GM23338 (cell line): ENCODE measurements at regions not wholly inside any gene's neighbourhood (a gene's known extent, or its start where the extent isn't known, plus 50 kb on each side); places are given as distances from the start of the nearest gene placed in this dataset.

Experiments used
- ATAC-seq: fragments of 200-7000 bp; cut with Tn5 transposase; 3 replicates; pipeline ENCODE4 v1.9.1; 2020
- DNase-seq: peaks from one replicate; pipeline ENCODE4 v3.0.0-alpha.2; 2015; ENCODE audit warnings: low spot score
- H2AFZ ChIP-seq: fragments of 200-600 bp; sonication (generic); 2 replicates; pipeline ENCODE4 v1.8.0; 2016; ENCODE audit warnings: antibody characterized with exemption, mild to moderate bottlenecking, moderate library complexity
- H3F3A ChIP-seq: fragments of 200-600 bp; sonication (generic); replicated peaks from 2 replicates; pipeline ENCODE4 v1.8.0; 2017; ENCODE audit warnings: antibody characterized with exemption, mixed run types, low read depth
- H3K27ac ChIP-seq: fragments of 200-600 bp; sonication (generic); 2 replicates; pipeline ENCODE4 v1.6.1; 2016; ENCODE audit warnings: low read depth
- H3K27me3 ChIP-seq: fragments of 200-600 bp; sonication (generic); 2 replicates; pipeline ENCODE4 v1.8.0; 2016; ENCODE audit warnings: mild to moderate bottlenecking, mixed run types, moderate library complexity; ENCODE audit not compliant: insufficient read depth
- H3K36me3 ChIP-seq: fragments of 200-600 bp; sonication (generic); 2 replicates; pipeline ENCODE4 v1.8.0; 2016; ENCODE audit warnings: mild to moderate bottlenecking; ENCODE audit not compliant: insufficient read depth
- H3K4me1 ChIP-seq: fragments of 200-600 bp; sonication (generic); 2 replicates; pipeline ENCODE4 v1.8.0; 2016; ENCODE audit warnings: mild to moderate bottlenecking, moderate library complexity; ENCODE audit not compliant: insufficient read depth
- H3K4me2 ChIP-seq: fragments of 200-600 bp; sonication (generic); 2 replicates; pipeline ENCODE4 v1.7.1; 2017; ENCODE audit warnings: mixed run types
- H3K4me3 ChIP-seq: fragments of 200-600 bp; sonication (generic); 2 replicates; pipeline ENCODE4 v1.6.1; 2016; ENCODE audit warnings: mixed run types
- H3K79me2 ChIP-seq: fragments of 200-600 bp; sonication (generic); replicated peaks from 2 replicates; pipeline ENCODE4 v1.8.0; 2017; ENCODE audit warnings: mild to moderate bottlenecking; ENCODE audit not compliant: insufficient read depth
- H3K9me2 ChIP-seq: fragments of 200-600 bp; sonication (generic); 2 replicates; pipeline ENCODE4 v1.8.0; 2017; ENCODE audit not compliant: insufficient read depth
- H4K20me1 ChIP-seq: fragments of 200-600 bp; sonication (generic); replicated peaks from 2 replicates; pipeline ENCODE4 v1.8.0; 2017; ENCODE audit warnings: mild to moderate bottlenecking; ENCODE audit not compliant: insufficient read depth
- H3K27ac Mint-ChIP-seq: 2 replicates; pipeline ENCODE4 v1.8.0; 2020; ENCODE audit warnings: inconsistent platforms, mild to moderate bottlenecking, moderate library complexity, mixed read lengths
- H3K27me3 Mint-ChIP-seq: 3 replicates; pipeline ENCODE4 v1.8.0; 2022; ENCODE audit warnings: low read depth, mild to moderate bottlenecking, moderate library complexity, mixed read lengths, inconsistent platforms; ENCODE audit not compliant: insufficient read depth, poor library complexity
- H3K36me3 Mint-ChIP-seq: 3 replicates; pipeline ENCODE4 v1.8.0; 2021; ENCODE audit warnings: low read depth, mild to moderate bottlenecking, inconsistent platforms, moderate library complexity, mixed read lengths
- H3K4me1 Mint-ChIP-seq: 3 replicates; pipeline ENCODE4 v1.8.0; 2020; ENCODE audit warnings: mild to moderate bottlenecking, inconsistent platforms, mixed read lengths
- H3K4me3 Mint-ChIP-seq: 3 replicates; pipeline ENCODE4 v1.8.0; 2021; ENCODE audit warnings: moderate library complexity, mild to moderate bottlenecking, inconsistent platforms, mixed read lengths
- H3K9me3 Mint-ChIP-seq: 3 replicates; pipeline ENCODE4 v1.8.0; 2020; ENCODE audit warnings: moderate library complexity, mild to moderate bottlenecking, inconsistent platforms, mixed read lengths
- CREB1 ChIP-seq: fragments of 250-450 bp; sonication (Bioruptor Pico); IDR thresholded peaks from 2 replicates; pipeline ENCODE4 v1.5.0; 2020; ENCODE audit warnings: low read depth, mild to moderate bottlenecking, moderate library complexity
- EZH2 ChIP-seq: fragments of 200-600 bp; sonication (generic); IDR thresholded peaks from one replicate; pipeline ENCODE4 v1.8.0; 2017; ENCODE audit warnings: antibody characterized with exemption, mild to moderate bottlenecking, low read depth; ENCODE audit not compliant: unreplicated experiment
- EZH2phosphoT487 ChIP-seq: fragments of 200-600 bp; sonication (generic); IDR thresholded peaks from one replicate; pipeline ENCODE4 v1.8.1; 2018; ENCODE audit warnings: antibody characterized with exemption; ENCODE audit not compliant: unreplicated experiment
- JUNB ChIP-seq: IDR thresholded peaks from one replicate; pipeline ENCODE4 v1.6.1; 2016; ENCODE audit warnings: antibody characterized with exemption; ENCODE audit not compliant: unreplicated experiment
- NANOG ChIP-seq: IDR thresholded peaks from 2 replicates; pipeline ENCODE4 v1.6.1; 2016; ENCODE audit warnings: antibody characterized with exemption, borderline replicate concordance
- POLR2AphosphoS5 ChIP-seq: IDR thresholded peaks from 2 replicates; pipeline ENCODE4 v1.6.1; 2016; ENCODE audit warnings: antibody characterized with exemption, low read depth
- STAT1 ChIP-seq: IDR thresholded peaks from one replicate; pipeline ENCODE4 v1.6.1; 2016; ENCODE audit warnings: antibody characterized with exemption; ENCODE audit not compliant: unreplicated experiment
- ZNF114 ChIP-seq: fragments of 250-450 bp; sonication (Bioruptor Pico); IDR thresholded peaks from 2 replicates; pipeline ENCODE4 v1.5.0; 2020; ENCODE audit warnings: mild to moderate bottlenecking, moderate library complexity
- ZNF331 ChIP-seq: fragments of 250-450 bp; sonication (Bioruptor Pico); IDR thresholded peaks from 2 replicates; pipeline ENCODE4 v1.5.0; 2020; ENCODE audit warnings: low read depth, mild to moderate bottlenecking, moderate library complexity
- TF ChIP-seq, protein P1 (sequence below): fragments of 250-450 bp; sonication (Bioruptor Pico); IDR thresholded peaks from 2 replicates; pipeline ENCODE4 v1.5.0; 2020; ENCODE audit warnings: mild to moderate bottlenecking, moderate library complexity
- TF ChIP-seq, protein P2 (sequence below): IDR thresholded peaks from one replicate; pipeline ENCODE4 v1.6.1; 2018; ENCODE audit warnings: antibody characterized with exemption; ENCODE audit not compliant: unreplicated experiment
- TF ChIP-seq, protein P3 (sequence below): IDR thresholded peaks from 2 replicates; pipeline ENCODE4 v1.6.1; 2016; ENCODE audit warnings: antibody characterized with exemption
- TF ChIP-seq, protein P4 (sequence below), 2 experiments: fragments of 200-600 bp in 1 of 2; sonication (generic) in 1 of 2; conservative IDR thresholded peaks; 2 replicates each; pipeline versions ENCODE4 v1.5.1 to v1.6.1; 2016 to 2017; ENCODE audit warnings: antibody characterized with exemption in 2 of 2, low read depth in 2 of 2, mild to moderate bottlenecking in 2 of 2, moderate library complexity in 1 of 2

DNA sequence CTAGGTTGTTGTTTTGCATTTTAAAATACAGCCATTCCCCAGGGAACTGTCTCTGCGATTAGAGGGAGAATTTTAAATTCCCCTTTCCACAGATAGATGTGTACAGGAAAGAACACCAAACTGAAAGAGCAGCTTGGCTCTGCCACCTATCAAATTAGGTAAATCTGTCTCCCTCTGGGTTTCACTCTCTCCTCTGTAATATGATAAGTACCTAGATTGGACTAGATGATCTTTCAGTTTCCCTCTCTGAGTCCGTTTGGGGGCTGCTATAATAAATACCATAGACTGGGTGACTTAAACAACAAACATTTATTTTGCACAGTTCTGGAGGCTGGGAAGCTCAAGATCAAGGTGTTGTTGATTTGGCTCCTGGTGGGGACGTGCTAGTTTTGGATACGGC lies 186.0 kb downstream of the KIF20B start (continued):
- no peak for TF ChIP-seq POLR2AphosphoS5

DNA sequence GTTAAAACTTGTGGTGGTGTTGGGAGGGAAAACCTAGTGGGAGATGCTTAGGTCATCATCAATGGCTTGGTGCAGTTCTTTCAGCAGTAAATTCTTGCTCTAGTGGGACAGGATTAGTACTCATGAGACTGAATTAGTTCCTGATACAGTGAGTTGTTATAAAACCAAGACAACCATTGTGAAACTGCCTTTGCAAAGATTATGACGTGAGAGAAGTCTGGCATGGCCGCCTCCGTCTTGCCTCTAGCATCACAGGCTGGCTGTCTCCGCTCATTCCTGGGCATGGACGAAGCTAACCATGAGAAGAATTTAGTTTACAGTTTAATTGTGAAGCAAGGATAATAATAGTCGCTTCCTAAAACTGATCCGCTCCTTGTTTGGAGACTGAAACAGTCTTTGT lies 186.4 kb downstream of the KIF20B start:
- Mint-ChIP-seq H3K9me3 (no peaks in the 10 kb centered on the region), H3K27me3 (no peaks in the 10 kb centered on the region), H3K4me1 (peaks cover 15% of the 10 kb centered on the region), H3K36me3 (no peaks in the 10 kb centered on the region), H3K4me3 (no peak overlapping the region), H3K27ac (peak overlapping the region; percentile 34)
- ATAC-seq (no peak), DNase-seq (no peak)
- TF ChIP-seq JUNB (no peak), POLR2AphosphoS5 (no peak), ZNF114 (CRISPR knock-in tag) (no peak), EZH2 (no peak), EZH2phosphoT487 (no peak), ZNF331 (no peak), CREB1 (CRISPR knock-in tag) (no peak), STAT1 (no peak), NANOG (no peak)
- TF ChIP-seq, protein P1, sequence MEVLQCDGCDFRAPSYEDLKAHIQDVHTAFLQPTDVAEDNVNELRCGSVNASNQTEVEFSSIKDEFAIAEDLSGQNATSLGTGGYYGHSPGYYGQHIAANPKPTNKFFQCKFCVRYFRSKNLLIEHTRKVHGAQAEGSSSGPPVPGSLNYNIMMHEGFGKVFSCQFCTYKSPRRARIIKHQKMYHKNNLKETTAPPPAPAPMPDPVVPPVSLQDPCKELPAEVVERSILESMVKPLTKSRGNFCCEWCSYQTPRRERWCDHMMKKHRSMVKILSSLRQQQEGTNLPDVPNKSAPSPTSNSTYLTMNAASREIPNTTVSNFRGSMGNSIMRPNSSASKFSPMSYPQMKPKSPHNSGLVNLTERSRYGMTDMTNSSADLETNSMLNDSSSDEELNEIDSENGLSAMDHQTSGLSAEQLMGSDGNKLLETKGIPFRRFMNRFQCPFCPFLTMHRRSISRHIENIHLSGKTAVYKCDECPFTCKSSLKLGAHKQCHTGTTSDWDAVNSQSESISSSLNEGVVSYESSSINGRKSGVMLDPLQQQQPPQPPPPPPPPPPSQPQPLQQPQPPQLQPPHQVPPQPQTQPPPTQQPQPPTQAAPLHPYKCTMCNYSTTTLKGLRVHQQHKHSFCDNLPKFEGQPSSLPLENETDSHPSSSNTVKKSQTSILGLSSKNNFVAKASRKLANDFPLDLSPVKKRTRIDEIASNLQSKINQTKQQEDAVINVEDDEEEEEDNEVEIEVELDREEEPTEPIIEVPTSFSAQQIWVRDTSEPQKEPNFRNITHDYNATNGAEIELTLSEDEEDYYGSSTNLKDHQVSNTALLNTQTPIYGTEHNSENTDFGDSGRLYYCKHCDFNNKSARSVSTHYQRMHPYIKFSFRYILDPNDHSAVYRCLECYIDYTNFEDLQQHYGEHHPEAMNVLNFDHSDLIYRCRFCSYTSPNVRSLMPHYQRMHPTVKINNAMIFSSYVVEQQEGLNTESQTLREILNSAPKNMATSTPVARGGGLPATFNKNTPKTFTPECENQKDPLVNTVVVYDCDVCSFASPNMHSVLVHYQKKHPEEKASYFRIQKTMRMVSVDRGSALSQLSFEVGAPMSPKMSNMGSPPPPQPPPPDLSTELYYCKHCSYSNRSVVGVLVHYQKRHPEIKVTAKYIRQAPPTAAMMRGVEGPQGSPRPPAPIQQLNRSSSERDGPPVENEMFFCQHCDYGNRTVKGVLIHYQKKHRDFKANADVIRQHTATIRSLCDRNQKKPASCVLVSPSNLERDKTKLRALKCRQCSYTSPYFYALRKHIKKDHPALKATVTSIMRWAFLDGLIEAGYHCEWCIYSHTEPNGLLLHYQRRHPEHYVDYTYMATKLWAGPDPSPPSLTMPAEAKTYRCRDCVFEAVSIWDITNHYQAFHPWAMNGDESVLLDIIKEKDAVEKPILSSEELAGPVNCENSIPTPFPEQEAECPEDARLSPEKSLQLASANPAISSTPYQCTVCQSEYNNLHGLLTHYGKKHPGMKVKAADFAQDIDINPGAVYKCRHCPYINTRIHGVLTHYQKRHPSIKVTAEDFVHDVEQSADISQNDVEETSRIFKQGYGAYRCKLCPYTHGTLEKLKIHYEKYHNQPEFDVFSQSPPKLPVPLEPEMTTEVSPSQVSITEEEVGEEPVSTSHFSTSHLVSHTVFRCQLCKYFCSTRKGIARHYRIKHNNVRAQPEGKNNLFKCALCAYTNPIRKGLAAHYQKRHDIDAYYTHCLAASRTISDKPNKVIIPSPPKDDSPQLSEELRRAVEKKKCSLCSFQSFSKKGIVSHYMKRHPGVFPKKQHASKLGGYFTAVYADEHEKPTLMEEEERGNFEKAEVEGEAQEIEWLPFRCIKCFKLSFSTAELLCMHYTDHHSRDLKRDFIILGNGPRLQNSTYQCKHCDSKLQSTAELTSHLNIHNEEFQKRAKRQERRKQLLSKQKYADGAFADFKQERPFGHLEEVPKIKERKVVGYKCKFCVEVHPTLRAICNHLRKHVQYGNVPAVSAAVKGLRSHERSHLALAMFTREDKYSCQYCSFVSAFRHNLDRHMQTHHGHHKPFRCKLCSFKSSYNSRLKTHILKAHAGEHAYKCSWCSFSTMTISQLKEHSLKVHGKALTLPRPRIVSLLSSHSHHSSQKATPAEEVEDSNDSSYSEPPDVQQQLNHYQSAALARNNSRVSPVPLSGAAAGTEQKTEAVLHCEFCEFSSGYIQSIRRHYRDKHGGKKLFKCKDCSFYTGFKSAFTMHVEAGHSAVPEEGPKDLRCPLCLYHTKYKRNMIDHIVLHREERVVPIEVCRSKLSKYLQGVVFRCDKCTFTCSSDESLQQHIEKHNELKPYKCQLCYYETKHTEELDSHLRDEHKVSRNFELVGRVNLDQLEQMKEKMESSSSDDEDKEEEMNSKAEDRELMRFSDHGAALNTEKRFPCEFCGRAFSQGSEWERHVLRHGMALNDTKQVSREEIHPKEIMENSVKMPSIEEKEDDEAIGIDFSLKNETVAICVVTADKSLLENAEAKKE = no peak
- TF ChIP-seq, protein P2, sequence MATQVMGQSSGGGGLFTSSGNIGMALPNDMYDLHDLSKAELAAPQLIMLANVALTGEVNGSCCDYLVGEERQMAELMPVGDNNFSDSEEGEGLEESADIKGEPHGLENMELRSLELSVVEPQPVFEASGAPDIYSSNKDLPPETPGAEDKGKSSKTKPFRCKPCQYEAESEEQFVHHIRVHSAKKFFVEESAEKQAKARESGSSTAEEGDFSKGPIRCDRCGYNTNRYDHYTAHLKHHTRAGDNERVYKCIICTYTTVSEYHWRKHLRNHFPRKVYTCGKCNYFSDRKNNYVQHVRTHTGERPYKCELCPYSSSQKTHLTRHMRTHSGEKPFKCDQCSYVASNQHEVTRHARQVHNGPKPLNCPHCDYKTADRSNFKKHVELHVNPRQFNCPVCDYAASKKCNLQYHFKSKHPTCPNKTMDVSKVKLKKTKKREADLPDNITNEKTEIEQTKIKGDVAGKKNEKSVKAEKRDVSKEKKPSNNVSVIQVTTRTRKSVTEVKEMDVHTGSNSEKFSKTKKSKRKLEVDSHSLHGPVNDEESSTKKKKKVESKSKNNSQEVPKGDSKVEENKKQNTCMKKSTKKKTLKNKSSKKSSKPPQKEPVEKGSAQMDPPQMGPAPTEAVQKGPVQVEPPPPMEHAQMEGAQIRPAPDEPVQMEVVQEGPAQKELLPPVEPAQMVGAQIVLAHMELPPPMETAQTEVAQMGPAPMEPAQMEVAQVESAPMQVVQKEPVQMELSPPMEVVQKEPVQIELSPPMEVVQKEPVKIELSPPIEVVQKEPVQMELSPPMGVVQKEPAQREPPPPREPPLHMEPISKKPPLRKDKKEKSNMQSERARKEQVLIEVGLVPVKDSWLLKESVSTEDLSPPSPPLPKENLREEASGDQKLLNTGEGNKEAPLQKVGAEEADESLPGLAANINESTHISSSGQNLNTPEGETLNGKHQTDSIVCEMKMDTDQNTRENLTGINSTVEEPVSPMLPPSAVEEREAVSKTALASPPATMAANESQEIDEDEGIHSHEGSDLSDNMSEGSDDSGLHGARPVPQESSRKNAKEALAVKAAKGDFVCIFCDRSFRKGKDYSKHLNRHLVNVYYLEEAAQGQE = no peak
- TF ChIP-seq, protein P3, sequence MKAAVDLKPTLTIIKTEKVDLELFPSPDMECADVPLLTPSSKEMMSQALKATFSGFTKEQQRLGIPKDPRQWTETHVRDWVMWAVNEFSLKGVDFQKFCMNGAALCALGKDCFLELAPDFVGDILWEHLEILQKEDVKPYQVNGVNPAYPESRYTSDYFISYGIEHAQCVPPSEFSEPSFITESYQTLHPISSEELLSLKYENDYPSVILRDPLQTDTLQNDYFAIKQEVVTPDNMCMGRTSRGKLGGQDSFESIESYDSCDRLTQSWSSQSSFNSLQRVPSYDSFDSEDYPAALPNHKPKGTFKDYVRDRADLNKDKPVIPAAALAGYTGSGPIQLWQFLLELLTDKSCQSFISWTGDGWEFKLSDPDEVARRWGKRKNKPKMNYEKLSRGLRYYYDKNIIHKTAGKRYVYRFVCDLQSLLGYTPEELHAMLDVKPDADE = no peak
- TF ChIP-seq, protein P4, sequence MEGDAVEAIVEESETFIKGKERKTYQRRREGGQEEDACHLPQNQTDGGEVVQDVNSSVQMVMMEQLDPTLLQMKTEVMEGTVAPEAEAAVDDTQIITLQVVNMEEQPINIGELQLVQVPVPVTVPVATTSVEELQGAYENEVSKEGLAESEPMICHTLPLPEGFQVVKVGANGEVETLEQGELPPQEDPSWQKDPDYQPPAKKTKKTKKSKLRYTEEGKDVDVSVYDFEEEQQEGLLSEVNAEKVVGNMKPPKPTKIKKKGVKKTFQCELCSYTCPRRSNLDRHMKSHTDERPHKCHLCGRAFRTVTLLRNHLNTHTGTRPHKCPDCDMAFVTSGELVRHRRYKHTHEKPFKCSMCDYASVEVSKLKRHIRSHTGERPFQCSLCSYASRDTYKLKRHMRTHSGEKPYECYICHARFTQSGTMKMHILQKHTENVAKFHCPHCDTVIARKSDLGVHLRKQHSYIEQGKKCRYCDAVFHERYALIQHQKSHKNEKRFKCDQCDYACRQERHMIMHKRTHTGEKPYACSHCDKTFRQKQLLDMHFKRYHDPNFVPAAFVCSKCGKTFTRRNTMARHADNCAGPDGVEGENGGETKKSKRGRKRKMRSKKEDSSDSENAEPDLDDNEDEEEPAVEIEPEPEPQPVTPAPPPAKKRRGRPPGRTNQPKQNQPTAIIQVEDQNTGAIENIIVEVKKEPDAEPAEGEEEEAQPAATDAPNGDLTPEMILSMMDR (conservative IDR thresholded peaks at IDR 0.05; ENCODE audit: low read depth in 2 of 2) = no peak
- Histone ChIP-seq H3K9me2 (no peaks in the 10 kb centered on the region), H3K27me3 (no peaks in the 10 kb centered on the region), H3K79me2 (no peaks in the 10 kb centered on the region), H3K27ac (no peak overlapping the region), H4K20me1 (no peaks in the 10 kb centered on the region), H3K4me3 (no peak overlapping the region), H3F3A (no peaks in the 10 kb centered on the region), H3K4me1 (peaks cover 16% of the 10 kb centered on the region), H3K36me3 (no peaks in the 10 kb centered on the region), H2AFZ (peak overlapping the region; percentile 60; the same call in 1 of the 2 replicates), H3K4me2 (peak overlapping the region; percentile 56)
